Lower leg skin (tissue), 4 donors: ENCODE measurements at regions not wholly inside any gene's neighbourhood (a gene's known extent, or its start where the extent isn't known, plus 50 kb on each side); places are given as distances from the start of the nearest gene placed in this dataset.

Experiments
- DNase-seq, 2 donors: peaks; one replicate each; pipeline ENCODE4 v3.0.0-alpha.2; 2019; ENCODE audit warnings: low spot score in 2 of 2
- H3K4me3 ChIP-seq: fragments of 200-600 bp; sonication (generic); 2 replicates; pipeline ENCODE4 v1.5.1; 2017; ENCODE audit warnings: mild to moderate bottlenecking, low read depth; ENCODE audit not compliant: poor library complexity, severe bottlenecking
- POLR2A ChIP-seq, 2 donors: fragments of 450-650 bp; IDR thresholded peaks; one replicate each; pipeline ENCODE4 v1.6.1; 2016 to 2017; ENCODE audit warnings: antibody characterized with exemption in 2 of 2, mild to moderate bottlenecking in 1 of 2, moderate library complexity in 1 of 2
- WGBS, 2 donors: methylation state at CpG; one replicate each; pipeline ENCODE4 v1.1.5; 2018; 5-methylcytosine and 5-hydroxymethylcytosine counted together
- intact Hi-C: fragments of 100-400 bp; cut with DNase I; formaldehyde crosslinking; loops from one replicate; pipeline ENCODE4 v1.15.0; 2023; ENCODE audit warnings: low total_unique reads
- TF ChIP-seq, protein P1 (sequence below), 3 donors: fragments of 450-650 bp; IDR thresholded peaks; one replicate each; pipeline ENCODE4 v1.5.1; 2016; ENCODE audit warnings: antibody characterized with exemption in 3 of 3, mild to moderate bottlenecking in 3 of 3, moderate library complexity in 2 of 3

DNA sequence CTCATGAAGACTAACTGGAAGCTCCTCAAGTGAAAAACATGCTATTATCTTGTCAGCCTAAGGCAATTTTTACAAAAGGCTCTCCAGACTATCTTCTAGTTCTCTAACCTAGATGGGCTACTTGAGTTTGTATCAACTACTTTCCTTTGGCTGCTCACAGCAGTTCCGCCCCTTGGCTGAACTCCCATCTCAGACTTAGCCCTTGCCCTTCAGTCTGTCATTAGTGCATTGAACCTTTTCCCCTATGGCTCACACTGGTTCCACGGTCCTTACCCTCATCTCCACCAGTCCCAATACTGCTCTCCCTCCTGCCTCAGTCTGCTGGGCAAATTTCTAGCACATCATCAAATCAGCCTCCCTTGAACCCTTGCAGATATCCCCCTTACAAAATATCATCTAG, 362.3 kb downstream of the PPP1R2C start:
- intact Hi-C loops, result no loop called here
- TF ChIP-seq POLR2A (IDR thresholded peaks at IDR 0.05), result no peak
- TF ChIP-seq, protein P1, sequence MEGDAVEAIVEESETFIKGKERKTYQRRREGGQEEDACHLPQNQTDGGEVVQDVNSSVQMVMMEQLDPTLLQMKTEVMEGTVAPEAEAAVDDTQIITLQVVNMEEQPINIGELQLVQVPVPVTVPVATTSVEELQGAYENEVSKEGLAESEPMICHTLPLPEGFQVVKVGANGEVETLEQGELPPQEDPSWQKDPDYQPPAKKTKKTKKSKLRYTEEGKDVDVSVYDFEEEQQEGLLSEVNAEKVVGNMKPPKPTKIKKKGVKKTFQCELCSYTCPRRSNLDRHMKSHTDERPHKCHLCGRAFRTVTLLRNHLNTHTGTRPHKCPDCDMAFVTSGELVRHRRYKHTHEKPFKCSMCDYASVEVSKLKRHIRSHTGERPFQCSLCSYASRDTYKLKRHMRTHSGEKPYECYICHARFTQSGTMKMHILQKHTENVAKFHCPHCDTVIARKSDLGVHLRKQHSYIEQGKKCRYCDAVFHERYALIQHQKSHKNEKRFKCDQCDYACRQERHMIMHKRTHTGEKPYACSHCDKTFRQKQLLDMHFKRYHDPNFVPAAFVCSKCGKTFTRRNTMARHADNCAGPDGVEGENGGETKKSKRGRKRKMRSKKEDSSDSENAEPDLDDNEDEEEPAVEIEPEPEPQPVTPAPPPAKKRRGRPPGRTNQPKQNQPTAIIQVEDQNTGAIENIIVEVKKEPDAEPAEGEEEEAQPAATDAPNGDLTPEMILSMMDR (IDR thresholded peaks at IDR 0.05), result no peak
- 74 to 76% methylated on average over 2 of the region's 2 CpGs for WGBS, 2 donors
- H3K4me3 ChIP-seq, result no peak overlapping the region
- no peak for DNase-seq

DNA sequence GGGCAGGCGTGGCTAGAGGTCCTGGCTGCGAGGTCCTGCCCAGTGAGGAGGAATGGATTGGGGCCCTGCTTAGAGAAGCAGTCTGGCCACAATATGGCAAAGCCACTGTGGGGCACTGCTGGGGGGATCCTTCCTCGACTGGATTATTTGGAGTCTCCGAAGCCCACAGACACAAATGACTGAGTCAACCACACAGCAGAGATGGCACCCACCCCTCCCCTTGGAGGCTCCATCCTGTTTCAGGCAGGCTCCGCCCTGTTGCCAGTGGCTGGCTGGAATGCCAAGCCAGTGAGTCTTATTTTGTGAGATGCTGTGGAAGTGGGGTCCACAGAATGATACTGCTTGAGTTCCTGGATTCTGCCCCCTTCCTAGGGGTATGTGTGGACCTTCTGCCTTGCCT, 363.9 kb downstream of the PPP1R2C start:
- TF ChIP-seq POLR2A (IDR thresholded peaks at IDR 0.05), result no peak
- TF ChIP-seq, protein P1 (IDR thresholded peaks at IDR 0.05), result no peak
- intact Hi-C loops, result no loop called here
- 87 to 90% methylated on average over 2 to 5 of the region's 5 CpGs for WGBS, 2 donors
- no peak for DNase-seq
- H3K4me3 ChIP-seq, result no peak overlapping the region

- WGBS, 2 donors, result 62 to 69% methylated on average over 2 of the region's 2 CpGs
- H3K4me3 ChIP-seq, result no peak overlapping the region
- no peak for TF ChIP-seq POLR2A (IDR thresholded peaks at IDR 0.05)
- TF ChIP-seq, protein P1 (IDR thresholded peaks at IDR 0.05), result no peak
- no peak for DNase-seq
- intact Hi-C loops, result no loop called here
These were observed 378.3 kb downstream of the PPP1R2C start for GRCh38 chrX:42399632-42400024.

GRCh38 chrX:42398967-42399631, 378.9 kb downstream of the PPP1R2C start:
- no peak for DNase-seq
- TF ChIP-seq, protein P1 (IDR thresholded peaks at IDR 0.05), result no peak
- no peak for TF ChIP-seq POLR2A (IDR thresholded peaks at IDR 0.05)
- 69 to 71% methylated on average over 8 of the region's 8 CpGs for WGBS, 2 donors
- intact Hi-C loops, result no loop called here
- H3K4me3 ChIP-seq, result no peak overlapping the region

DNA sequence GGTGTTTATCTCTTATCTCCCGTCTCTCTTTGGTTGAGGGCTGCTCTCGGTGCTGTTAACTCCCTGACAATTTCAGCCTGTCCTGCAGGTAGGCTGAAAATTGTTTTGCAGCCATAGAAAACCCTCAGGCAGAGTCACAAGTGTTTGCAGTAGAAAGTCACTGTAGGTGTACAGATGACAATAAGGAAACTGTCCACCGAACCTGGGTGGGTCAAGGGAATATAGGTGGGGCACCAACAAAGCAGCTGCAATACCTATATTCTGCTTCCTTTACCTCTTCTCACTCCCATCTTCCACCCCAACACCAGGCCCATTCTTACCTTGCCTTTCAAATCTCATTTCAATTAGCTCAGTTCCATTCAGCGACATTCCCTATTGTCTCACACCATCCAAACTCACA, 381.8 kb downstream of the PPP1R2C start:
- DNase-seq, result no peak
- TF ChIP-seq POLR2A (IDR thresholded peaks at IDR 0.05), result no peak
- TF ChIP-seq, protein P1 (IDR thresholded peaks at IDR 0.05), result no peak
- 92 to 96% methylated on average over 4 of the region's 4 CpGs for WGBS, 2 donors
- intact Hi-C loops, result no loop called here
- H3K4me3 ChIP-seq, result no peak overlapping the region

GRCh38 chrX:42392846-42393245, 385.1 kb downstream of the PPP1R2C start:
- intact Hi-C loops, result no loop called here
- no peak for DNase-seq
- H3K4me3 ChIP-seq, result no peak overlapping the region
- TF ChIP-seq, protein P1 (IDR thresholded peaks at IDR 0.05), result no peak
- no peak for TF ChIP-seq POLR2A (IDR thresholded peaks at IDR 0.05)
- 55 to 72% methylated on average over 1 of the region's 1 CpG for WGBS, 2 donors
